ENCODE measurements at regions not wholly inside any gene's neighbourhood (a gene's known extent, or its start where the extent isn't known, plus 50 kb on each side); places are given as distances from the start of the nearest gene placed in this dataset.

DNA sequence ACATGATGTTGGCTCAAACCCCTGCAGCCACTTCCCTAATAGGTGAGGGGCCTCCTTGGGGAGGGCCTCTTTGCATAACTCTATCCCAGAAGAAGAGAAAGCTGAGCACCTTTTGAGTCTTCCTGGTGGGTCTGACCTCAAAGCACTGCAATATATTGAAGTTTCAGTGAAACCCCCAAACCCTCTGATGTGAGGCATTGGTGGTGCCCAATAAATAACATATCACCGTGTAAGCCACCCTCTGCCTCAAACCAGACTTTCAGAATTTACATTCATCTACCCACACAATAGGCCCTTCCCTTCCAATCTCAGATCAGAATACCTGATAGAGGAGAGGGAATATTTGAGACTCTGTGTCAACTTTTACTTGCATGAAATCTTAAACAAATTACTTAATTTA is 142.8 kb upstream of the STK17B start:
- no peak for DNase-seq (ENCODE audit: low read depth in 3 of 3, low spot score in 2 of 3)

DNA sequence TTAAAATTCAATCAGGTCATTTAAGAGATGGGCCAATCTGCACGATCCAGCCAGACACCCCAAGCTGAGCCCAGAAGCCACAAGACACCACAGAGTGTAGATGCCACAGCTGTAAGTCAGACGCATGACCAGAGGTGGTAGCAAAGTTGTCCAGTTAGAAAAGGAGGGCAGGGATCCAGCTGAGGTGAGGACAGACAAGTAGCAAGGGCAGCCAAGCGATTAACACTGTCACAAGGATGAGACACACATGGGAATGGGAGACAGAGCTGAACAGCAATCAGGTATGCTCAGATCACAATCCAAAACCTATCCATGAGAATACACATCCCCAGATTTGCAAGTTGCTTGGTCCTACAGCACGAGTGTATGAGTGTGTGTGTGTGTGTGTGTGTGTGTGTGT is 143.4 kb upstream of the STK17B start:
- DNase-seq (ENCODE audit: low read depth in 3 of 3, low spot score in 2 of 3): no peak

DNA sequence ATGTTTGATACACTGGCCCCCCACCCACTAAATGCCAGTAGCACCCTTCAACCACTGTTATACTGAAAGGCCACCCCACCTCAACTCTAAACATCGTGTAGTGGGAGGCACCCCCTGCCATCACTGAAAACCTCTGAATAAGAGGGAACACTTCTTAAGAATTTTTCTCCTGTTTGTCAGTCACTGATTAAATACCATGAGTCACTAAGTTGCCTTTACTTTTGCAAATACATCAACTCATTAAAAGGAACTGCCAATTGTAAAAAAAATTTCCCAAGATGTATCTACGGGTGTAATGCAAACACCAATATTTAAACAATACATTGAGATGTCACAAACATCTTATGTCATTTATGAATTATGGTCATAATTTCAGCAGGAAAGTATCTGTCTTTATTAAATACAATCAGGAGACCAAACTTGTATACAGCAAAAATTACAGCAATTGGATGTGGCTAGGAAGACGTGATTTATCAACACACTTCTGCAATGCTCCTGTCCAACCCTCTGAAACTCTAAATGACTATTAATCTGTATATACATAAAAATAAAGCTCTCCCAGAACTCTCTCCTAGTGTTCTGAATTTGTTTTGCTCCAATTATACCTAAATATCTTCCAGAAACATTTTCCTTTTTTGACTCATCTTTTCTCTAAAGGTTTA is 144.1 kb upstream of the STK17B start:
- no peak for DNase-seq (ENCODE audit: low read depth in 3 of 3, low spot score in 2 of 3)

DNA sequence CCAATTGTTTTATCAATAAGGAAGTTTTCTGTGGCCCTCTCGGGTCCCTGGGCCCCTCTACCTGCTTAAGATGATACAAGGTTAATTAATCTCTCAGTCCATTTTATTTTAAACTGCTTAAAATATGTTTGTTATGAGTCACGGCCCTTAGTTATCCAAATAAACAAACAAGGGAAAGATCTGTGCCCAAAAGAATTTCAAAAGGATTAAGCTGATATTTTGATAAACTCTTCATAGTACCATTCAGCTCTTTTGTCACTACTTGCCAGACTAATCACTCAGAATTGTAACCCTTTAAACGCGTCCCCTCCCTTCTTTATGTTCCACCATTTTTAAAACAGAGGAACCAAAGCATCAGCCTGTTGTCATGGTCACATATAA is 144.7 kb upstream of the STK17B start:
- DNase-seq (ENCODE audit: low read depth in 3 of 3, low spot score in 2 of 3): no peak

DNA sequence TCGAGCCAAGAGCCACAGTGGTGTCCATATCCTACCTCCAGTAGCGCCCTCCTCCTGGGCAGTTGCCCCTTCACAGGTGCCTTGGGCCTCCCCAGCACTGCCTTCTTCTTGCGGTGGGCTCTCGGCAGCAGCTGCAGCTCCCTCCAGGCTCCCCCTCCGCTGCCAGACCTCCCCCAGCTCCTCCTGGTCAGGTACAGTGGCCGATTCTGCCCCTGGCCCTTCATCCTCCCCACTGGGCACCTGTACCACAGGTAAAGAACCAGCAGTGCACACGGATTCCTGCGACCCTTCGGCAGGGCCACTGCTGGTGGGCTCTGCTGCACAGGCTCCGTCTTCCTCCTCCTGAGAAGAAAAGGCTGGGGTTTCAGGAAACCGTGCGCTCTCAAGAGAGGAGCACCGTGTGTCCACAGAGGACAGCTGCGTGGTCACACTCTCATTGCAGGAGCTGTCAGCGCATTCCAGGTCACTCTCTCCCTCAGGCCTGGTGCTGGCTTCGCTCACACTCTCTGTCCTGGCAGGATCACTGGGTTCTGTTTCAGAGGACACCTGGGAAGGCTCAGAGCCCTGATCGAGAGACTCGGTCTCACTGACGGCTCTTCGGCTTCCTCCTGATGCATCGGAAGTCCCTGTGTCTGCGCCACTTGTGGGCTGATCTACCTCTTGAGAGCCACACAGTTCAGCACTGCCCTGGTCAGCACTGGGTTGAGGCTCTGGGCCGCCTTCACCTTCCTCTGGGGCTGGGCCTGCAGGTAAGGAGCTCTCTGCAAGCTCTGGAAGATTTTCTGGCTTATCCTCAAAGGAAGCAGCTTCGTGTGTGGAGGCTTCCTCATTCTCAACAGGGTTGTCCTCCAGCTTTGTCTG is 147.4 kb upstream of the STK17B start:
- DNase-seq (ENCODE audit: low read depth in 3 of 3, low spot score in 2 of 3): no peak

DNA sequence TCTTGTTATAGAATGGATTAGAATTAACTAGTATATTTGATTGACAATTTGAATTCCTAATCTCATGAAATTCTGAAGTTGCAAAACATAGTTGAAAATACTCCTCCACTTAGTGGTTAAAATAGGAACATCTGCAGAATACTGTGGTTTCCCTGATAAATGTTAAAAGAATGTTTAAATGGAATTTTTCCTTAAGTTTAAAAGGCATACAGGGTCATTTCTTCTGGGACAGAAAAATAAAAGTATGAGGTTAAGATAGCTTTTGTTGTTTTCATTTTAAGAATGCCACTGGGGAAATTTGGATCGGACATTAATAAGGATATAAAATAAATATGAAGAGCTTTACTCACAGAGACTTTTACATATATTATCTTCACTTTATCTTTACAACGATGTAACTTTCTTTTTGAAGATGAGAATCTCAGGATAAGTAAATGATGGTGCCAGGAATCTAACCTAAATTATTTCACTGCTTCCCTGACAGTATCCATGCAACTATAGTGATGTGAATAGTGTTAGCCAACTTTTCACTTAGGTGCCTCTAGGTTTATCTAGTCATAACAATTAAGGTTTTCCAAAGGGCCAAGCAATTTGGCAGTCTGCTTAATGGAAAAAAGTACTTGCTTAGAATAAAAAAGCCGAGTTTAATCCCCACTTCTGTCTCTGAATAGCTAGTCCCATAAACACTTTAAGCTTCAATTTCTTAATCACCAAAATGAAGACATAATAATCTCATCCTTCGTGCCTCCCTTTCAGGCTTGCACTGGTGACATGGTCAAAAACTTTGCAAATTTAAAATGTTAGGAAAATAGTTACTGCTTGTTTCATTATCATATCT is 151.8 kb upstream of the STK17B start:
- DNase-seq (ENCODE audit: low read depth in 3 of 3, low spot score in 2 of 3): no peak

DNA sequence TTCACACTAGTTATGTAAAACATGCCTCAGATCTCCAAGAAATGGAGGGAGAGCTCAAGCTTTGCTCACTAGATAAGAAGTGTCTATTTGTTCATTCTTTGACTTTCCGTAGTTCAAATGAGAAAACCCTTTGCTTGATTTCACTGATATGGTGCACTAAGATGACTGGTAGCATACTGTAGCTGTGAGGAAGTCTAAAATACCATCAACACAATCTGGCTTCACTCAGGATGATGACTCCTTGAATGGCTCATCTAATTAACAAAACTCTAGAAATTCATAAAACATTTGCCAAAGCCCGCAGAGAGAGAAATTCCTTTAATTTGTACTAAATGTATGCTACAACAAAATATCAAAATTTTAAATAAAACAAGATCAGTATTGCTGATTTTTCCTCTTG is 152.8 kb upstream of the STK17B start:
- no peak for DNase-seq (ENCODE audit: low read depth in 3 of 3, low spot score in 2 of 3)

DNA sequence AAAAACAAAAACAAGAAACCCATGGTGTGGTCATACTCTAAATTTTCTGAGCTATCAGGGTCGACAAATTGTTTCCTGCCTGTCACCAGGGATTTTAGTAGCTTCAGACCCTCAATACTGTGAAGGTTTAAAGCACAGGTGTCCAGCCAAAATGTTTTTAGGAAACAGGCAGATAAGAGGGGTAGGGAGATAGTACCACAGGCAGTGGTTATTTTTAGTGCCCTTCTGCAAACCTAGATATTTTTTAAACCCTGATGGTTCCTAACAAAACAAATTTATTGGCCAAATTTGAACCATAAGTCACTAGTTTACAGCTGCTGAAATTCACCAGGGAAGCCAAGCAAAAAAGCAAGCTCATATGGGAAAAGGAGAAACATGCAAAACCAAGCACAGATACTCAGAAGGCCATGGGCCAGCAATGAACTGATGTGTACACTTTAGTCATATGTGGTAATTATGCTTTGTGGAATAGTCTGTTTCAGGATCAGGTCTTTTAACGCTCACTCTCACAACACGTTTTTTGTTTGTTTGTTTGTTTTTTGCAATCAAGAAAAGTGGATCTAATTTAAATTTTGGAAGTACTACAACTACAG is 156.8 kb upstream of the STK17B start:
- no peak for DNase-seq (ENCODE audit: low read depth in 3 of 3, low spot score in 2 of 3)

DNA sequence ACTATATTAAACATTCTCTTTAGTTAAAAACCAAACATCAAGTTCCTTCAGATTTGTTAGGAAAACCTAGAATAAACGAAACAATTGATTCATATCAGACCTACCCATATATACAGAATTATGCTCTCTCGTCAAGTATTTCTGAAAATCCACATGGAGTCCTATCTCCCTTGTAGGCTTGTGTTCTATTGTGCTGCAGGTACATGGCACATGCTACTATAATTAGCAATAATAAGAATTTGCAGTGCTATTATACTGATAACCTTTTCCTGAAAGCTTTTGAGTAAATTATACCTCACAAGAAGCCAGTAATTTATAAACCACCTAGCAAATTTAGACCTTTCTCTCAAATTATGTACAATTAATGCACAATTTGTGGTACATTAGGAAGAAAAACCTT is 158.6 kb upstream of the STK17B start:
- DNase-seq (ENCODE audit: low read depth in 3 of 3, low spot score in 2 of 3): no peak

DNA sequence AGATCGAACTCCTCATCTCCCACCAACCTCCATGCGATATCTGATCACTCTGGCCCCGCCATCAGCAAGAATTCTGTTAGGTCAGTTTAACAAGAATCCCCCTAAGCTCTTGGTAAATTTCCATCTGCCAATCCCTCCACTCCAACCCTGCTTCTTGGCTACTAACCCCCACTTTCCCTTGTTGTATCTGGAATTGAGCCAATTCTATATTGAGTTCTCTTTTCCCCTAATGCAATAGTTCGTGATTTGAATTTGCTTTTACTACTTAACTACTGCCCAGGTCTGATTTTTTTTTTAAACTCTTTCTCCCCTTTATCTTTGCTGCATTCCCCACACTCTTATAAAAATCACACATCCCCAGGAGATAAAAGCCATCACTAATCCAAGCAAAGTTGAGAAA is 159.3 kb upstream of the STK17B start:
- no peak for DNase-seq (ENCODE audit: low read depth in 3 of 3, low spot score in 2 of 3)

DNA sequence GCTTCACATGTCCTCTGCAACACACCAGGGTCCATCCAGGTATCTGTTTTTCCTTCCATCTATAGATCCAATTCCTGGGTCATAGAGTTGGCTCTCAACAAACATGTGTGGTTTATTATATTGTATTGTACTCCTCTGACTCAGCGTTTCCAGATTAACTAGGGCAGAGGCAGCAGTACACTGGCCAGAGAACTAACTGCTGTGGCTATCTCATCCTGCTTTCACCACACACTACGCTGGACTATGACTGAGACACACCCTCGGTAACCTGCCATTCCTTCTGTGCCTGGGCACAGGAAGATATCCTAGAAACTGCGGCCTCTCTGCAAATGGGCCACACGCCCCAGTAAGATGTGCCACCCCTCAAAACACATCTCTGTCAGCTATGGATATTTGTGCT is 159.8 kb upstream of the STK17B start:
- DNase-seq (ENCODE audit: low read depth in 3 of 3, low spot score in 2 of 3): no peak

DNA sequence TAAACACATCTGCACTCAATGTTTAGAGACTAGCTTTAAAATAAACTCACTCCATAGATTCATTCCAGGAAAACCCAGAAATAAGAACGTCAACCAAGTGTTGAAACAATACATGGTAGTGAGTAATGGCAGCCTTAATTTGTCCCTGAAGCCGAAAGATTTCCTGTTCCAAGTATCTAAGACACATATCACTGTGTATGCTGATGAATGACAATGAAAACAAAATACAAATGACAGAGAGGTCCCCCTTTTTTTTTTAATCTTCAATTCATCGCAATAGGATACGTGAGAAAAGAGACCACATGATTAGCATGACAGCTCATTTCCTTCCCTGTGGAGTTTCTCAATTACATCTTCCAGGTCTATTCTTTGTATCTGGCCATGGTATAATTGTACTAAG is 160.5 kb upstream of the STK17B start:
- no peak for DNase-seq (ENCODE audit: low read depth in 3 of 3, low spot score in 2 of 3)

DNA sequence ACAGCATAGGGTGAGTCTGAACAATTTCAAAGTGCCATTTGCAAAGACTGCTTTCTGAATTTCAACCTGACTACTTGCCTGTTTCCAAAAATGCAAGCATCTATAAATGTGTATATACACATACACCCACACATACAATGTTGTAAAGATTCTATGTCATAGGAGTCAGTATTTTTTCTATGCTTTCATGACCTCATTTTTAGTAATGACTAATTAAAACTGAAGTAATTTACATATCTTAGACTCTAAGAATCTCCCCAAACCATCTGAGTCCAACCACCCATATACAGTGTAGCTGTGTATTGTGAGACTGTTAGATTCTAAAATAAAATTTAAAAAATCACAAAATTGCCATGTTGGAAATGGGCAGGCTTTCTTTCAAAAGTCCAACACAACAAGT is 162.0 kb upstream of the STK17B start:
- no peak for DNase-seq (ENCODE audit: low read depth in 3 of 3, low spot score in 2 of 3)

DNA sequence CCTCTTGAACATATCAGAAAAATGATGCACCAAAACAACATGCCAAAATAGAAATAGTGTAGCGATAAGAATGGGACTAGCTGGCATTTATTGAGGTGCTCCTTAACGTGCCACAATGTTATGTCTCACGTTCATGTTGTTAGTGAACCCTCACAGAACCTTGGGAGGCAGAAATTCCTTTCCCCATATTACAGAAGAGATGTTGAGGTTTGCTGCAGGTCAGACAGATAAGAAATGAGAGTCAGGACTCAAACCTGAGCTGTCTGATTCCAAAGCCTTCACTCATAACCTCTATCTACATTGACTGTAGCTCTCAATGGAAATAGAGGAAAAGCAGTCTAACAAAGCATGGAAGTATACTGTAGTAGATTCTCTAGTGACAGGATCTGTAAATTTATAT is 163.3 kb upstream of the STK17B start:
- DNase-seq (ENCODE audit: low read depth in 3 of 3, low spot score in 2 of 3): no peak

DNA sequence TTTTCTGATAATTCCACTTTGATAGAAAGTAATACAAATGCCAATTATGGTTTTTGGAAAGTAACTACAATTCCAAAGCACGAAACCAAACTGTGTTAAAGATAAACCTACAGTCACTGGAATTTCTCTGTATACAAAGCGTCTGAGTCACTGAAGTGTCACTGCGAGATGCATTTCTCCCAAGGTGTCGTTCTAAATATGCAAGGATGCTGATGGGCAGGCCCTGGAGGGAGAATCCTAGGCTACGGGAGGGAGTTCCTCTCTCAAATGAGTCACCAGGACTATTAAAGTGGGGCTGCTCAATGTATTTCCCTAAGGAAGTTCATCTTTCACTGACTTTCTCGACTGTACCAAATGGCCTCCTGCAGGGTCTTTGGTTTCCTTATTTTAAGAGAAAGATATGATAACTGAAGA is 163.8 kb upstream of the STK17B start:
- no peak for DNase-seq (ENCODE audit: low read depth in 3 of 3, low spot score in 2 of 3)

DNA sequence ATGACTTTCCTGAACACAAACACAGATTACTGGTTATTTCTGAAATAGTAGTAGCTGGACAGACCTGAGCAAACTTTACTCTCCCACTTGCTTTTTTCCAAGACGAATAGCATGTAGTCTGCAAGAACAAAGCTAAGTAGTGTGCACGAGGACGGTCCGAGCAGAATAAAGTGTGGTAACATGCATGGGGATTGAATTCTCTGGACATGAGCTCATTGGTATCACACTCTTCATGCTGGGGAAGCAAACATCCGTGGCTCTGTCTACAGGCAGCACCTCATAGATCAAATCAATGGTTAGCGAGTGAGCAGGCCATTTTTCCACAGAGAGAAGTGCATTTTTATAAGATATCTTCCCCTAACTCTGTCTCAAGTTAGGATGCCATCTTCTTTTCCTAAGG is 164.8 kb upstream of the STK17B start:
- no peak for DNase-seq (ENCODE audit: low read depth in 3 of 3, low spot score in 2 of 3)

DNA sequence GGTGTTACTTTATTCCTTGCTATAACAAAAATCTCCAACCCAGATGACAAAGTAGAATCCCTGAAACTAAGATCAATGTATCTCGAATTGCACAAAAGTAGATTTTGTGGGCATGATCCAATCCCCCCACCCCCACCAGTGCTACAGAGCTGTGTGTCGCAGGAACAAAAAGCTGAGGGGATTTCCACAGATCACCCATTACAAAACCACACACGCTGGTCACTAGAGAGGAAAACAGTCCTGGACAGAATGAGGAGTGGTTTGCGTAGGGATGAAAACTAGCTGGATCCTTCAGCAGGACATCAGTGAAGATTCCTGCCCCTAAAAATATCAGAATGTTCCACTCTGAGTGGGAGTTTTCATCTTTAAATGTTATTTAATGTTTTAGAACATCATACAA is 165.3 kb upstream of the STK17B start:
- no peak for DNase-seq (ENCODE audit: low read depth in 3 of 3, low spot score in 2 of 3)

DNA sequence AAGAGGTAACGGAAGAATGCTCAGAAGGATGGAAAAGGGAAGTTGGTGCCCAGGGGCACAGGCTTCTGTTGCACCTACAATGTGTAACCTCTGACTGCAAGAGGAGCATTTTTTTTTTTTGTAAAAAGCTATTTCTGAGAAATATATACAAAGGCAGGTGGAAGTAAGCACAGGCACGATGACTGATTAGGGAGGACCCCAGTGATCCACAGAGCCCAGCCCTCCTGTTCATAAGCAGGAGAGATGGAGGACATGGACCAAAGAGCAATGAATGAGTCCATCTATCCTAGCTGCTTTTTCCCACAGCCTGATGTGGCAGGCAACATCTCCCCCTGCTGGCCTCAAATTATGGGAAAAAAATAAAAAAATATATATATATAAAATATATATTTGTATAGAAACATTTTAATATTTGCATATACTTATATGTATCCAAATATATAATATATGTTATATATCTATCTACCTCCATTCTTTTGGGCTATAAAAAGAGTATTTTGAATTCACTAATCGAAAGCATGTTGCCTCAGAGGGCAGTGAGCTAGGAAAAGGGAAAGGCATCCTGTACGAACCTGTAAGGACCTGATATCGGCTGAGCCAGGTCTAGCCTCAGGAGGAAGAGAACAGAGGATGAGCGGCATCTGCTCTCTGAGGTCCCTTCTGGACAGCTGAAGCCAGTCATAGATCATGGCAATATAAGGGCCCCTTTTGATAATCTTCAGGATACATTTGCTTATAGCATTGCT is 166.0 kb upstream of the STK17B start:
- no peak for DNase-seq (ENCODE audit: low read depth in 3 of 3, low spot score in 2 of 3)

DNA sequence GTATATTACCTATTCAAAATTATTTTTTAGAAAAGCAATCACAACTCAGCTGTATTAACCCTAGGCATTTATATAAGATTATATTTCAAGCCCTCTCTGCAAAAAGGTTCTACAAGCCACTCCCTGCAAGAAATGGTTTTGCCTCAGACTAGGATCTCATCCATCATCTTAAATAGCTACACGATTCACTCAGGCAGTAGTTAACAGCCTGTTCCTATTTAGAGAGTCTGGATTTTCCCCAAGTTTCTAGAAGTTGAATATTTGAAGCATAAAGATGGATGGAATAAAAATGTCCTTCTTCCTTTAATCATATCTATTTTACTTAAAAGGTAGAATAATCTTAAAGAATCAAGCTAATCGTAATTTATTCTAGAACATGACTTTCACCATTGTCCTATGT is 167.1 kb upstream of the STK17B start:
- DNase-seq (ENCODE audit: low read depth in 3 of 3, low spot score in 2 of 3): no peak

DNA sequence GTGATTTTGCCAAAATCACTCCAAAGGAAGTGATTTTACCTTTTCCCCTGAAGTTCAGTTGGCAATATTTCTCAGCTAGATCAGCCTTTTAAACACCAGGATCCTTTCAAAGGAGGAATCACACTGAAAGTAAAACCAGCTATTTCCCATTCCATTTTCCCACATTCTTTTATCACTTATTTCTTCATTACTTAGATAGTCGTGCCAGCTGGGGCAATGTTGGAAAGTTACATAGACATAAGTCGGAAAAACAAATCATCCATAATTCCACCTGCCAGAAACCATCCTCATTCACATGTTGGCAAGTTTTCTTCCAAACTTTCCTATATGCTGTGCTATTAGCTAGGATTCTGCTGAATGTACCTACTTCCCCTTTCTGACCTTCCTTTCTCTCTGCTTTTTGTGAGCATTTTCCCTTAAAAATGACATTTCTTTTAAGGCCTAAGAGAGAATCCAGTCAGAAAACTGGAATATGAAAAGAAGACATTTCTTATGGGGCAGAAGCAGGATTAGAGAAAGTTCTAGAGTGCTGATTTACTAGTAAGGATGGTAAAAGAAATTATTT is 170.0 kb upstream of the STK17B start:
- DNase-seq (ENCODE audit: low read depth in 3 of 3, low spot score in 2 of 3): no peak
